ENCODE measurements at regions not wholly inside any gene's neighbourhood (a gene's known extent, or its start where the extent isn't known, plus 50 kb on each side); places are given as distances from the start of the nearest gene placed in this dataset.

GRCh38 chr5:88613051-88613450 is 269.9 kb downstream of the MEF2C start:
- Mint-ChIP-seq H3K27me3 (ENCODE audit: low read depth) (peaks cover 15% of the 10 kb centered on the region), H3K27ac (ENCODE audit: unreplicated experiment) (no peak overlapping the region), H3K36me3 (ENCODE audit: low read depth) (no peaks in the 10 kb centered on the region), H3K9me3 (ENCODE audit: low read depth) (peaks cover 9% of the 10 kb centered on the region), H3K4me3 (ENCODE audit: unreplicated experiment) (no peak overlapping the region), H3K4me1 (ENCODE audit: low read depth) (no peaks in the 10 kb centered on the region)
- no peak for DNase-seq (ENCODE audit: low spot score)
- TF ChIP-seq, protein P1, sequence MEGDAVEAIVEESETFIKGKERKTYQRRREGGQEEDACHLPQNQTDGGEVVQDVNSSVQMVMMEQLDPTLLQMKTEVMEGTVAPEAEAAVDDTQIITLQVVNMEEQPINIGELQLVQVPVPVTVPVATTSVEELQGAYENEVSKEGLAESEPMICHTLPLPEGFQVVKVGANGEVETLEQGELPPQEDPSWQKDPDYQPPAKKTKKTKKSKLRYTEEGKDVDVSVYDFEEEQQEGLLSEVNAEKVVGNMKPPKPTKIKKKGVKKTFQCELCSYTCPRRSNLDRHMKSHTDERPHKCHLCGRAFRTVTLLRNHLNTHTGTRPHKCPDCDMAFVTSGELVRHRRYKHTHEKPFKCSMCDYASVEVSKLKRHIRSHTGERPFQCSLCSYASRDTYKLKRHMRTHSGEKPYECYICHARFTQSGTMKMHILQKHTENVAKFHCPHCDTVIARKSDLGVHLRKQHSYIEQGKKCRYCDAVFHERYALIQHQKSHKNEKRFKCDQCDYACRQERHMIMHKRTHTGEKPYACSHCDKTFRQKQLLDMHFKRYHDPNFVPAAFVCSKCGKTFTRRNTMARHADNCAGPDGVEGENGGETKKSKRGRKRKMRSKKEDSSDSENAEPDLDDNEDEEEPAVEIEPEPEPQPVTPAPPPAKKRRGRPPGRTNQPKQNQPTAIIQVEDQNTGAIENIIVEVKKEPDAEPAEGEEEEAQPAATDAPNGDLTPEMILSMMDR (IDR thresholded peaks at IDR 0.05): no peak

- Mint-ChIP-seq H3K4me1 (ENCODE audit: low read depth) (no peaks in the 10 kb centered on the region), H3K27ac (ENCODE audit: unreplicated experiment) (no peak overlapping the region), H3K4me3 (ENCODE audit: unreplicated experiment) (no peak overlapping the region), H3K27me3 (ENCODE audit: low read depth) (peaks cover 18% of the 10 kb centered on the region), H3K36me3 (ENCODE audit: low read depth) (no peaks in the 10 kb centered on the region), H3K9me3 (ENCODE audit: low read depth) (peaks cover 7% of the 10 kb centered on the region)
- TF ChIP-seq, protein P1 (IDR thresholded peaks at IDR 0.05): no peak
- no peak for DNase-seq (ENCODE audit: low spot score)
Observed at GRCh38 chr5:88610586-88610985, 272.4 kb downstream of the MEF2C start.

- Mint-ChIP-seq H3K36me3 (ENCODE audit: low read depth) (no peaks in the 10 kb centered on the region), H3K4me1 (ENCODE audit: low read depth) (no peaks in the 10 kb centered on the region), H3K27me3 (ENCODE audit: low read depth) (peaks cover 18% of the 10 kb centered on the region), H3K9me3 (ENCODE audit: low read depth) (no peaks in the 10 kb centered on the region), H3K4me3 (ENCODE audit: unreplicated experiment) (no peak overlapping the region), H3K27ac (ENCODE audit: unreplicated experiment) (no peak overlapping the region)
- TF ChIP-seq, protein P1 (IDR thresholded peaks at IDR 0.05): no peak
- DNase-seq (ENCODE audit: low spot score): no peak
Observed at GRCh38 chr5:88607492-88607891, 275.5 kb downstream of the MEF2C start.

GRCh38 chr5:88606626-88607025 is 276.4 kb downstream of the MEF2C start:
- H3K27me3 Mint-ChIP-seq (ENCODE audit: low read depth): peaks cover 17% of the 10 kb centered on the region
- no peaks in the 10 kb centered on the region for H3K36me3 Mint-ChIP-seq (ENCODE audit: low read depth)
- no peaks in the 10 kb centered on the region for H3K9me3 Mint-ChIP-seq (ENCODE audit: low read depth)
- no peak for DNase-seq (ENCODE audit: low spot score)
- no peak overlapping the region for H3K27ac Mint-ChIP-seq (ENCODE audit: unreplicated experiment)
- H3K4me3 Mint-ChIP-seq (ENCODE audit: unreplicated experiment): no peak overlapping the region
- H3K4me1 Mint-ChIP-seq (ENCODE audit: low read depth): no peaks in the 10 kb centered on the region
- TF ChIP-seq, protein P1 (IDR thresholded peaks at IDR 0.05): no peak

- peaks cover 14% of the 10 kb centered on the region for H3K27me3 Mint-ChIP-seq (ENCODE audit: low read depth)
- no peak for DNase-seq (ENCODE audit: low spot score)
Observed at GRCh38 chr5:88606173-88606572, 276.8 kb downstream of the MEF2C start.

More at GRCh38 chr5:88606173-88606572, 276.8 kb downstream of the MEF2C start:
- Mint-ChIP-seq H3K4me3 (ENCODE audit: unreplicated experiment) (no peak overlapping the region), H3K4me1 (ENCODE audit: low read depth) (no peaks in the 10 kb centered on the region), H3K27ac (ENCODE audit: unreplicated experiment) (no peak overlapping the region), H3K9me3 (ENCODE audit: low read depth) (peaks cover 1% of the 10 kb centered on the region), H3K36me3 (ENCODE audit: low read depth) (no peaks in the 10 kb centered on the region)
- TF ChIP-seq, protein P1 (IDR thresholded peaks at IDR 0.05): no peak
